GM20000 (cell line): ENCODE measurements at regions not wholly inside any gene's neighbourhood (a gene's known extent, or its start where the extent isn't known, plus 50 kb on each side); places are given as distances from the start of the nearest gene placed in this dataset.

ENCODE experiments used
- DNase-seq: peaks from one replicate; pipeline ENCODE4 v3.0.0; 2012; ENCODE audit warnings: low spot score
- TF ChIP-seq, protein P1 (sequence below): IDR thresholded peaks from 2 replicates; pipeline ENCODE4 v1.5.1; 2012; ENCODE audit warnings: mild to moderate bottlenecking, control low read depth; ENCODE audit errors: extremely low read depth, missing control alignments

DNA sequence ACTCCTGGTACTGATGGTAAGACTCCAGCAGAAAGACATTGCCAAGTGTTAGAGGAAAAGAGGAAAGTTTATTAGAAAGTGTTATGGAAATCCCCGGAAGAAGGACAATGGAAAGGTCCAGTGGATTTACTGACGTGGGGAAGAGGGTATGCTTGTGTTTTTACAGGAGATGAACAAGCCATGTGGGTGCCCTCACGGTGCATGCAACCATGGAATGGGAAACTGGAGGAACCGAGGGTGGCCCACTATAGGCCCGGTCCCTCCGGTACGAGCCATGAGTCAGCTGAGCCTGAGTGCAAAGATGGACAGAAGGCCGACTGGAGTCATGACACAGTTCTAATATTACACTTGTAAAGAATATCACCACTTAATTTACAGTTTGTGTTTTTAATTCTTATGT, 123.3 kb upstream of the ZCCHC13 start:
- no peak for DNase-seq
- TF ChIP-seq, protein P1, sequence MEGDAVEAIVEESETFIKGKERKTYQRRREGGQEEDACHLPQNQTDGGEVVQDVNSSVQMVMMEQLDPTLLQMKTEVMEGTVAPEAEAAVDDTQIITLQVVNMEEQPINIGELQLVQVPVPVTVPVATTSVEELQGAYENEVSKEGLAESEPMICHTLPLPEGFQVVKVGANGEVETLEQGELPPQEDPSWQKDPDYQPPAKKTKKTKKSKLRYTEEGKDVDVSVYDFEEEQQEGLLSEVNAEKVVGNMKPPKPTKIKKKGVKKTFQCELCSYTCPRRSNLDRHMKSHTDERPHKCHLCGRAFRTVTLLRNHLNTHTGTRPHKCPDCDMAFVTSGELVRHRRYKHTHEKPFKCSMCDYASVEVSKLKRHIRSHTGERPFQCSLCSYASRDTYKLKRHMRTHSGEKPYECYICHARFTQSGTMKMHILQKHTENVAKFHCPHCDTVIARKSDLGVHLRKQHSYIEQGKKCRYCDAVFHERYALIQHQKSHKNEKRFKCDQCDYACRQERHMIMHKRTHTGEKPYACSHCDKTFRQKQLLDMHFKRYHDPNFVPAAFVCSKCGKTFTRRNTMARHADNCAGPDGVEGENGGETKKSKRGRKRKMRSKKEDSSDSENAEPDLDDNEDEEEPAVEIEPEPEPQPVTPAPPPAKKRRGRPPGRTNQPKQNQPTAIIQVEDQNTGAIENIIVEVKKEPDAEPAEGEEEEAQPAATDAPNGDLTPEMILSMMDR = no peak

DNA sequence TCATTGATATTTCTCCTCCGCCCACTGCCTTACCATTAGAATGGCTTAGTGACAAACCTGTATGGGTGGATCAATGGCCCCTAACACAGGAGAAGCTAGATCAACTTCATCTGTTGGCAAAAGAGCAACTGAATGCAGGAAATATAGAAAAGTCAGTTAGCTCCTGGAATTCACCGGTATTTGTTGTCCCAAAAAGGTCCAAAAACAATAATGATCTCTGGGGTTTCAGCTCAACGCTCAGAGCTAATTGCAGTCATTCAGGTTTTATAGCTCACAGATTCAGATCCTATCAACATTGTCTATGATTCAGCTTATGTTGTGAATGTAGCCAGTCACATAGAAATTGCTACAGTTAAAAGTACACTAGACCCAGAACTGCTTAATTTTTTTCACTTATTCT, 124.0 kb upstream of the ZCCHC13 start:
- DNase-seq = no peak
- TF ChIP-seq, protein P1 = no peak

DNA sequence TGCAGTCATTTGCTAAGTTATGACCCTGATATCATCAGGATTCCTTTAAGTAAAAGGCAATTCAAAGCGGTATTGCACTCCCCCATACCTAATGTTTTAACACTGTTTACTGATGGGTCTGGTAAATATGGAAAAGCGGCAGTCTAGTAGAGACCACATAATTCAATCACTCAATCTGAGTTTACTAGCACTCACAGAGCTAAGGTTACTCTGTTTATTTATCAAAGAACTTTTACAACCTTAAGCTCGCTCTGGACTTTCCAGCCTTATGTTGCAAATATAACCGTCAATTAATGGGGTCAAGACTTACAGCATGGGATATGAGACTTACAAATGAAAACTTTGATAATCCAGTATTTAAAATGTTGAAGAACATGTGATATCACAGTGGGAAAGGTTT, 124.5 kb upstream of the ZCCHC13 start:
- no peak for DNase-seq
- TF ChIP-seq, protein P1 = no peak

DNA sequence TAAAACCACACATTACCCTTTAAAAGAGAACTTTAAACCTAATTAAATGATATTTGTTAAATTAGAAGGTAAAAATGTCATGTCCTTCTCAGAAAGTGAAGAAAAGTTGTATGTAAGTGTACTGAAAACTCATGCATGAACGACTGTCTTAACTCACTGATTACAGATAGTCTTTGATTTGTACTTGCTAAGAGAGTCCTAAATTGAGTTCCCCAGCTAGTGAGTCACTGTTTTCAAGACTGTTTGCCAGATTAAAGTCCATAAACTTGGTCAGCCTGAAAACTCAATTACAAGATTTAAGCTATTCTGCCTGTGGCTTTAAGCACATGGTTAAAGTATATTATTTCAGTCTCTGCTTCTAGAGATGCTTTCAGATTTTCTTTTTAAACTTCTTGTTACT, 124.9 kb upstream of the ZCCHC13 start:
- TF ChIP-seq, protein P1 = no peak
- DNase-seq = no peak

DNA sequence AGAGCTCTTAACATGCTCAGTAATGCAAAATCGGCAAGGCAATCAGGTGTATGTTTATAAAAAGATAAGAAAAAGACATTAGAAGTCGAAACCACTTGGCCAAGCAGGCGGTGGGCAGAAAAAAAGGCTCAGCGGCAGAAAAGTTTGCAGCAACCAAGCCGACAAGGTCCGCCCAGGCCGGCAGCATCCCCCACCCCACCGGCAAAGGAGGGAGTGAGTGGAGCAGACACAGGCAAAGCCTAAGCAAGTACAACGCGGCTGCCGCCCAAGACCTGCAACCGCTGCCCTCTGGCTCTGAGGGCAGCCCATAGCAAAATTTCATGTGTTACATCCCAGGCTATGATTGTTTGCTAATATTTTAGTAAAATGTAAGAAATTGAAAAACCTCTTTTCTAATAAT, 125.4 kb upstream of the ZCCHC13 start:
- no peak for DNase-seq

DNA sequence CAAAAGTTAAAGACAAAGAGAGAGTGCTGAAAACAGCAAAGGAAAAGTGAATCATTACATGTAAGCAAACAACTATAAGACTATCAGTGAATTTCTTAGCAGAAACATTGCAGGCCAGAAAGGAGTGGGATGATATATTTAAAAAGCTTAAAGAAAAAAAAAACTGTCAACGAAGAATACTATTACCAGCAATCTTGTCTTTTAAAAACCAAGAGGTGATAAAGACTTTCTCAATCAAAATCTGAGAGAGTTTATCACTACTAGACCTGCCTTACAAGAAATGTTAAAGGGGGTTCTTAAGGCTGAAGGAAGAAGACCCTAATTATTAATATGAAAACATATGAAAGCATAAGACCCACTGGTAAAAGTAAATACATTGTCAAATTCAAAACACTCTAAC, 132.5 kb upstream of the ZCCHC13 start:
- DNase-seq = no peak

More for the DNA sequence above, 125.4 kb upstream of the ZCCHC13 start:
- TF ChIP-seq, protein P1 = no peak

DNA sequence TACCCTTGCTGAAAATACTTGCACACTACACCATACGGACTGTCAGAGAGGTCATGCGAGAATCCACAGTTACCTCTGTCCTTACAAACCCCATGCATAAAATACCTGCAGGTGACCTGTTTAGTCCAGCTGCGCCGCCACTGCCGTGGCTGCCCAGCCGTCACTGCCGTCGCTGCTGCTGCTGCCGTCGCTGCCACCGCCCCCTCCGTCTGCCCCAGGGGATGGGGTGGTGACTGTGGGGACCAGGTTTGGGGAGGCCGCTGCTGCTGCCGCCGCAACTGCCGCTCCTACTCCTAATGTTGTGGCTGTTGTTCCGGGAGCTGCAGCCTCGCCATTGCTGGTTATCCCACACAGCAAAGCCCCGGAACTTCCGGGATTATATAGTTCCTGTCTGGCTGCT, 141.8 kb upstream of the ZCCHC13 start:
- no peak for DNase-seq
- TF ChIP-seq, protein P1 = no peak

More for the DNA sequence above, 132.5 kb upstream of the ZCCHC13 start:
- TF ChIP-seq, protein P1 = no peak

DNA sequence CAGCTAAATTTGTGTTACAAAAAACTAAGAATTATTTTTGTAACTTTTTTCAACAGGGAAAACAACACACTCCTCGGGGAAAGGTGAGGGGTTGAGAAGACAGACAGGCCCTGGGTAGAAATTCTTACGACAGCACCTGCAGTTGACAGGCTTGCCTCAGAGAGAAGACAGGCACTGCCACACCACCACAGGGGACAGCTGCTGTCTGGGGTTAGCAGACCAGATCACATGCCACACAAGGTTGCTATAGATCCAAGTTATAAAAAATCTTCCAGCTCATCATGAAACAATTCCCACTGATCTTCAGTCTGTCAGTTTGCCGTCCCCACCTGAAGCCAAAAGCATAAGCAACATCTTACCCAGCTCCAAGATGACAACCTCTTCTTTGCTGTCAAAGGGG, 143.2 kb upstream of the ZCCHC13 start:
- TF ChIP-seq, protein P1 = no peak

More for the DNA sequence above, 143.2 kb upstream of the ZCCHC13 start:
- DNase-seq = no peak
